Small intestine (tissue), 7 donors: ENCODE measurements at regions not wholly inside any gene's neighbourhood (a gene's known extent, or its start where the extent isn't known, plus 50 kb on each side); places are given as distances from the start of the nearest gene placed in this dataset.

Experiments used
- DNase-seq, 2 donors: peaks; one replicate each; pipeline versions ENCODE4 v3.0.0 to v3.0.0-alpha.2; 2013
- FAIRE-seq: peaks from 2 replicates; lab custom pipeline; 2012; peaks lifted over from hg19 to GRCh38; lab: Jason Lieb, UNC
- H3K27ac ChIP-seq, 3 donors: one replicate each; pipeline ENCODE4 v1.5.1; 2013; ENCODE audit warnings: low read length in 2 of 3, mild to moderate bottlenecking in 2 of 3, control low read depth in 1 of 3, inconsistent platforms in 1 of 3, low read depth in 1 of 3, moderate library complexity in 1 of 3
- H3K27me3 ChIP-seq, 3 donors: one replicate each; pipeline ENCODE4 v1.6.1; 2013; ENCODE audit warnings: low read length in 3 of 3, inconsistent platforms in 1 of 3; ENCODE audit not compliant: control insufficient read depth in 3 of 3, insufficient read depth in 3 of 3
- H3K36me3 ChIP-seq, 3 donors: one replicate each; pipeline ENCODE4 v1.6.1; 2013; ENCODE audit warnings: low read length in 3 of 3, inconsistent platforms in 1 of 3, low read depth in 1 of 3, mild to moderate bottlenecking in 1 of 3, moderate library complexity in 1 of 3; ENCODE audit not compliant: control insufficient read depth in 3 of 3, insufficient read depth in 2 of 3
- H3K4me1 ChIP-seq, 3 donors: one replicate each; pipeline ENCODE4 v1.6.1; 2013; ENCODE audit warnings: low read length in 2 of 3, inconsistent platforms in 1 of 3, low read depth in 1 of 3, mild to moderate bottlenecking in 1 of 3, moderate library complexity in 1 of 3; ENCODE audit not compliant: control insufficient read depth in 3 of 3, insufficient read depth in 2 of 3
- H3K4me3 ChIP-seq, 3 donors: one replicate each; pipeline ENCODE4 v1.5.1; 2013; ENCODE audit warnings: low read length in 3 of 3, control low read depth in 1 of 3, inconsistent platforms in 1 of 3, low read depth in 1 of 3, mild to moderate bottlenecking in 1 of 3, moderate library complexity in 1 of 3
- H3K9me3 ChIP-seq, 2 donors: one replicate each; pipeline ENCODE4 v1.6.1; 2013; ENCODE audit warnings: low read depth in 1 of 2, low read length in 1 of 2; ENCODE audit not compliant: control insufficient read depth in 2 of 2, insufficient read depth in 1 of 2
- WGBS, 3 donors: extraction: QIAGEN DNeasy Blood & Tissue Kit; methylation state at CpG; one replicate each; pipeline ENCODE4 v1.1.7; 2013; 5-methylcytosine and 5-hydroxymethylcytosine counted together
- donor health status: healthy with polysubstance abuse.
- donor health status: control.
- donor health status: control.
- donor health status: Bipolar disorder and iron deficiency.
- donor health status: healthy.

DNA sequence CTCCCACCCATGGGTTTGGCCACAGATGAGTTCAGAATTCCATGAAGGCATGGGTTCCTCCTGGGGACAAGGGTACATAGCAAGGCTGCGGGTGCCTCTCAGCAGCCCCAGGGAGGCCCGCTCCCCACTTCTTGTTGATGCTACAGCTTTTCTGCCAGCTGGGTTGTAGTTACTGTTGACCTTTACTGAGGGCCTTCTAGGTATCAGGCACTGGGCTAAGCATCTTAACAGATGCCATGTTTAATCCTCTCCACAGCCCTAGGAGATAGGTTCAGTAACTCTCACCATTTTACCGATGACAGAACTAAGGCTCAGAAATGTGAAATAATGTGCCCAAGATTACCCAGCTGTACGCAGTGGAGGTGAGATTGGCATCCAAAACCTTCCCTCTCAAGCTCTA, 54.3 kb upstream of the DLX4 start:
- H3K9me3 ChIP-seq, result no peaks in the 10 kb centered on the region
- FAIRE-seq (no peak), DNase-seq (no peak)
- H3K27ac ChIP-seq, result no peak overlapping the region
- H3K4me3 ChIP-seq, result no peak overlapping the region
- H3K27me3 ChIP-seq, result peaks cover 3 to 68% (median 16%) of the 10 kb centered on the region in 3 donors
- H3K36me3 ChIP-seq, result no peaks in the 10 kb centered on the region
- peaks cover 0 to 15% (median 0%) of the 10 kb centered on the region in 3 donors for H3K4me1 ChIP-seq
- WGBS, 3 donors, result 85 to 97% (median 94%) methylated on average over 4 of the region's 4 CpGs

- DNase-seq, result no peak
These were observed 53.7 kb upstream of the DLX4 start for GRCh38 chr17:49915260-49915659.

GRCh38 chr17:49915670-49916069, 53.3 kb upstream of the DLX4 start:
- FAIRE-seq, result no peak
- 50 to 63% (median 51%) methylated on average over 9 to 10 of the region's 10 CpGs for WGBS, 3 donors
- H3K27me3 ChIP-seq, result peaks cover 0 to 58% (median 8%) of the 10 kb centered on the region in 3 donors
- no peaks in the 10 kb centered on the region for H3K36me3 ChIP-seq
- no peak for DNase-seq
- no peak overlapping the region for H3K27ac ChIP-seq
- no peaks in the 10 kb centered on the region for H3K9me3 ChIP-seq
- no peak overlapping the region for H3K4me3 ChIP-seq
- H3K4me1 ChIP-seq, result peaks cover 0 to 13% (median 0%) of the 10 kb centered on the region in 3 donors

More at GRCh38 chr17:49915260-49915659, 53.7 kb upstream of the DLX4 start:
- H3K4me1 ChIP-seq, result peaks cover 0 to 15% (median 0%) of the 10 kb centered on the region in 3 donors
- H3K27ac ChIP-seq, result no peak overlapping the region
- 24 to 45% (median 41%) methylated on average over 3 of the region's 3 CpGs for WGBS, 3 donors
- no peaks in the 10 kb centered on the region for H3K9me3 ChIP-seq
- H3K27me3 ChIP-seq, result peaks cover 0 to 63% (median 11%) of the 10 kb centered on the region in 3 donors
- FAIRE-seq, result no peak
- H3K36me3 ChIP-seq, result no peaks in the 10 kb centered on the region
- H3K4me3 ChIP-seq, result no peak overlapping the region

GRCh38 chr17:49916854-49917515, 52.0 kb upstream of the DLX4 start:
- no peak for DNase-seq
- no peak overlapping the region for H3K27ac ChIP-seq
- peaks cover 0 to 45% (median 2%) of the 10 kb centered on the region in 3 donors for H3K27me3 ChIP-seq
- no peak for FAIRE-seq
- no peaks in the 10 kb centered on the region for H3K9me3 ChIP-seq
- H3K4me1 ChIP-seq, result no peaks in the 10 kb centered on the region
- H3K36me3 ChIP-seq, result no peaks in the 10 kb centered on the region
- WGBS, 3 donors, result 74 to 81% (median 78%) methylated on average over 13 of the region's 13 CpGs
- no peak overlapping the region for H3K4me3 ChIP-seq

GRCh38 chr17:49918591-49918990, 50.4 kb upstream of the DLX4 start:
- Histone ChIP-seq H3K4me3 (no peak overlapping the region), H3K27ac (no peak overlapping the region), H3K4me1 (no peaks in the 10 kb centered on the region), H3K27me3 (peaks cover 0 to 31% (median 2%) of the 10 kb centered on the region in 3 donors), H3K9me3 (no peaks in the 10 kb centered on the region), H3K36me3 (no peaks in the 10 kb centered on the region)
- no peak for FAIRE-seq
- 86 to 92% (median 86%) methylated on average over 1 of the region's 1 CpG for WGBS, 3 donors
- no peak for DNase-seq
